Amniotic epithelial cell (primary cell): ENCODE measurements at regions not wholly inside any gene's neighbourhood (a gene's known extent, or its start where the extent isn't known, plus 50 kb on each side); places are given as distances from the start of the nearest gene placed in this dataset.
"Not testable (repeated sequence)": the region's sequence is repeated elsewhere in the genome, so short reads cannot be mapped to it uniquely, and the experiment has no call there.

Experiments used
- DNase-seq: peaks from one replicate; pipeline ENCODE4 v3.0.0-alpha.2; 2010; ENCODE audit warnings: low read depth

GRCh38 chr5:77869116-77869798 is 93.1 kb upstream of the TBCA start:
- no peak for DNase-seq

DNA sequence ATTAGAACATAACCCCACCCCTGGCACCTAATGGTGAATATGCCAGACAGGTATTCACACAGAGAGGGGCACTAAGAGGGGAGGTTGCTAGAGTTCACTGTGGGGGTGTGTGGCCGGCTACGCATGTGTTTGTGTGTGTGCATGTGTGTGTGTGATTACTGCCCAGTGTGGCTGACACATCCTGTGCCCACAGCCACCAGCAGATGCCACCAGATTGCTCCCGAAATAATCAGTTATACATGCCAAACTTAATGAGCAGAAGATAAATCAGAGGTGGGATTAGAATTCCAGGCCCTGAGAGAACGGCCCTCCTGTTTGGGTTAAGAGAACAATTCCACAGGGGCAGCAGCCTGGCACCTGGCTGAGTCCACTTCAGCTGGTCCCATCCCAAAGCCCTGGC is 91.8 kb upstream of the TBCA start:
- DNase-seq = no peak

DNA sequence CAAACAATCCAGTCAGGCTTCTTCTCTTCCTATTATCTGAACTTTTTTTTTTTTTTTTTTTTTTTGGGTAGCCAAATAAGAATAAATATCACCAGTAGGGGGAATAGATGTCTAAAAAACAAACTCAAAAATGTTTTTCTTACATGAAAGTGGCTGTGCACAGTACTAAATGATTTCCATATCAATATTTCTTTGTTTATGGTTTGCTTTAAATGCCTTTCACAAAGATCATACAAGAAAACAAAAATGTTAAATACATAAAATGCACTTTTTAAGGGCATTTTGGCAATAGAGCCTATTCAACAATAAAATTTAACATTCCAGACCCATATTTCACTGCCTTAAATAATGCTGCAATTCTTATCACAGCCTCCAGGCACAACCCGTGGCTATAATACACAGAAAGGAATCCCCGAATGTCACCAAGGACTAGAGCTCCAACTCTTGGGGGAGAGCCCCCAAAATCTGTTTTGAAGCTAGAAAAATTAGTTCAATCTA is 91.1 kb upstream of the TBCA start:
- no peak for DNase-seq

GRCh38 chr5:77866198-77866597 is 90.1 kb upstream of the TBCA start:
- no peak for DNase-seq

- no peak for DNase-seq
Measured at GRCh38 chr5:77864997-77865396, 88.9 kb upstream of the TBCA start.

DNA sequence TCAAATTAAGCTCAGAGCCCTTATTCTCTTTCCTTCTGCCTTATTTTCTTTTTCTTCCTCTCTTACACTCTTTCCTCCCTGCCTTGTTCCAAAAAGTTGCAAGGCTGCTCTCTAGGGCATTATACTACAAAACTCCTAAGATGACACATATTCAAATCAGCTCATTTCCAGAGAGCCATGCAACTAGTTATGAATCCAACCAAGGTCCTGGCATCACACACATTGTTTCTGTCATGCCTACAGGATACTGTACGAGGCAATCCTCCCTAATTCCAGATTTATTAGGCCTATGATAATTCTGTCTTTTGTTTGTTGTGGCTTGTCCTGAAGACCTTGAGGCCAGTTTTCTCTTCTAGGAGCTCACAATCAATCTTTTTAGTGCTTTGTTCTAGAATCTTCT is 87.0 kb upstream of the TBCA start:
- no peak for DNase-seq

- DNase-seq = no peak
Measured at GRCh38 chr5:77861576-77861975, 85.4 kb upstream of the TBCA start.

DNA sequence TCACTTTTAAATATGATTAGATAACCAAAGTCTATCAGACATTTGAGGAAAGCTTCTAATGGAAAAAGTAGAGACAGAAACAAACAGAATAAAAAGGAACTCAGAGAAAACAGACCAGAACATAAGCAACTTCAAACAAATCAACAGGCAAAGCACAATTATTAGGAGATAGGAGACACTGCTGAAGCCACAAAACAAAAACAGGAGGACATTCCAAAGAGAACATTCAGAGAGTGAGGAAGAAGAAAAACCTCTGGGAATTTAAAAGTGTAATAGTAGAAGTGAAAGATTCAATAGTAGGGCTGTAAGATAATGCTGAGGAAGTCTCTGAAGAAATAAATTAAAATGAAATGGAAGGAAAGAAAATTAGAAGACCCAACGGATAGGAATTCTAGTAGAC is 83.2 kb upstream of the TBCA start:
- peak; percentile 29 for DNase-seq

GRCh38 chr5:77858678-77859077 is 82.5 kb upstream of the TBCA start:
- not testable (repeated sequence) for DNase-seq

GRCh38 chr5:77855369-77855768 is 79.2 kb upstream of the TBCA start:
- no peak for DNase-seq

GRCh38 chr5:77853353-77853907 is 77.3 kb upstream of the TBCA start:
- no peak for DNase-seq

- peak; percentile 87 for DNase-seq
Measured at GRCh38 chr5:77852514-77853352, 76.6 kb upstream of the TBCA start.

- DNase-seq = no peak
Measured at GRCh38 chr5:77852068-77852513, 76.0 kb upstream of the TBCA start.

DNA sequence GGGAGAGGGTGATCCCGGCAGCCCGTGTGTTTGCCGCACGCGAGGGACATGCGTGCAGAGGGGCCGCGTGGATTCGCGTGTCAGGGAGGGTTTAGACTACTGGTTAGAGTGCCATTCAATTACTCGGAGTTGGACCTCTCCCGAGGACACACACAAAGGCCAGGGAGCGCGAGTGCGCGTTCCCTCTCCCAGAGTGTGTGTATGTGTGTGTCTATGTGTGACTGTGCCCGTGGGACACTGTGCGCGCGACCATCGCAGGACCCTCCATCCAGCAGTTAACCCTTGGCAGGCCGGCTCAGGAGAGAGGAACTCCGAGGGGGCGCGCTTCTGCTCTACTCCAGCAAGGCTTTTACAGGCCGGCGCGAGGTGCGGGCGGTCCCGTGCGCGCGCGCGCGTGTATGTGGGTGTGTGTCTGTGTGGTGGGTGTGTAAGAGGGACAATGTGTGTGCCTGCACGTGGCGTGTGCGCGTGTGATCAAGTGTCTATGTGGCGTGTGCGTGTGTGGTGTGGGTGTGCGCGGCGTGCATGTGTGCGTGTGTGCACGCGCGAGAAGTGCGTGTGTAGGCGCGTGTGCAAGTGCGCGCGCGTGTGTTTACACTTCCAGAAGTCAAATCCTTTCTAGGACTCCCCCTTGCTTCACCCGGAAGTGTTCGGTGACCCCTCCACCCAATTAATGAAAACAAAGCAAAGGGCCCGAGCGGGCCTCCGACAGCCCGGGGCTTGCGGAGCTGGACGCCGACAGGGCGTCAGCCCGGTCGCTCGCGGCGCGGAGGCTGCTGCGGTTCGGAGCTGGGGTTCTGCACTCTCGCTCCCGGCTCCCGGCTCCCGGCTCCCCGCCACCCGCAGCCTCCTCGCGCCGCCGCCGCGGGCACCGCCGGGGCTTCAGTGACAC is 75.3 kb upstream of the TBCA start:
- DNase-seq = peak; percentile 24

- DNase-seq = no peak
Measured at GRCh38 chr5:77850536-77851175, 74.5 kb upstream of the TBCA start.

DNA sequence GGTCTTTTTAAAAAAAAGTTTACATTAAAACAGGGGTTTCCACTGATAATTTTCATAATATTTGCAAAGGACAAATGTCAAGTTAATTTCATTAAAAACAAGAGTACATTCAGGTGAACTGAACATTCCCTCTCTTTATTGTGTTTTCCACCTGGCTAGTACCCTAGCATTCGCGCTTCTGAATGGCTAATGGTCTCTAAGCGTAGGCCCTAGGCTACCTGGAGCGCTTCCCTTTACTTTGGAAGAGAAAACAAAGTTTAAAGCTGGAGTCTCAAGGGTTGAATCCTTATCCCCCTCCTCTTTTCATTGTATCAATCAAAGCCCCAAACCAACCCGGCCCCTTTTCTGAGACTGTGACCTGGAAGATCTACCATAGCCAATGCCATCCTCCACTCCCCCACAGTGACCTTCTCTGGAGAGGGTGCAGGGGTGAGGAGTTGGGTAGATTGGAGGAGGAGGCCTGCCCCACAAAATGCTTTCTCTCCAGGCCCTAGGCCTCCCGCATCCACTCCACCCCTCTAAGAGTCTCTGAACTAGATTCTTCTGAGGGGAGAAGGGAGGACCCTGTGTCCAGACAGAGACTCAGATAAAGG is 73.3 kb upstream of the TBCA start:
- no peak for DNase-seq

GRCh38 chr5:77847814-77848290 is 71.7 kb upstream of the TBCA start:
- no peak for DNase-seq

GRCh38 chr5:77847129-77847460 is 71.0 kb upstream of the TBCA start:
- DNase-seq = no peak

GRCh38 chr5:77846422-77847128 is 70.4 kb upstream of the TBCA start:
- DNase-seq = no peak

- no peak for DNase-seq
Measured at GRCh38 chr5:77845324-77845646, 69.1 kb upstream of the TBCA start.
